AG04449 (cell line): ENCODE measurements at regions not wholly inside any gene's neighbourhood (a gene's known extent, or its start where the extent isn't known, plus 50 kb on each side); places are given as distances from the start of the nearest gene placed in this dataset.
A peak's percentile ranks its signal among the peaks of the same experiment; 100 is the strongest.

ENCODE experiments used
- CTCF ChIA-PET: fragments of 350-600 bp; formaldehyde crosslinking; extraction: SDS; loops from one replicate; lab custom pipeline; 2021; ENCODE audit warnings: antibody characterized with exemption; lab: Yijun Ruan, JAX
- POLR2A ChIA-PET: fragments of 400-600, 350-600 bp; formaldehyde crosslinking; extraction: SDS; loops from one replicate; lab custom pipeline; 2020; ENCODE audit warnings: antibody characterized with exemption, inconsistent platforms; lab: Yijun Ruan, JAX
- DNase-seq: peaks from one replicate; pipeline ENCODE4 v3.0.0-alpha.2; 2010; ENCODE audit warnings: low read depth, low spot score
- H3K4me3 ChIP-seq: 2 replicates; pipeline ENCODE4 v1.5.1; 2011; ENCODE audit warnings: low read depth, mild to moderate bottlenecking, control low read depth, low read length
- CTCF ChIP-seq: IDR thresholded peaks from one replicate; pipeline ENCODE4 v1.5.1; 2011; ENCODE audit warnings: mild to moderate bottlenecking, moderate library complexity, low read length, control low read depth, inconsistent platforms; ENCODE audit not compliant: insufficient read depth; ENCODE audit errors: missing control alignments

GRCh38 chr3:153314038-153314437 is 152.0 kb downstream of the RAP2B start:
- ChIA-PET CTCF (no interaction called here), POLR2A (no interaction called here)
- TF ChIP-seq CTCF = no peak

GRCh38 chr3:153315781-153316180 is 153.8 kb downstream of the RAP2B start:
- CTCF ChIA-PET = interaction anchor here (0.9 kb wide), 1 partner anchor 10 kb away, joined by 3 read pairs; no protein-coding TSS in a partner anchor
- POLR2A ChIA-PET = no interaction called here
- peak; percentile 68 for DNase-seq

More at GRCh38 chr3:153314038-153314437, 152.0 kb downstream of the RAP2B start:
- no peak overlapping the region for H3K4me3 ChIP-seq
- DNase-seq = no peak

GRCh38 chr3:153319705-153320554 is 157.9 kb downstream of the RAP2B start:
- POLR2A ChIA-PET = no interaction called here
- H3K4me3 ChIP-seq = no peak overlapping the region
- TF ChIP-seq CTCF = no peak
- CTCF ChIA-PET = no interaction called here
- DNase-seq = no peak

More at GRCh38 chr3:153315781-153316180, 153.8 kb downstream of the RAP2B start:
- no peak overlapping the region for H3K4me3 ChIP-seq
- no peak for TF ChIP-seq CTCF

- ChIA-PET POLR2A (no interaction called here), CTCF (no interaction called here)
- TF ChIP-seq CTCF = no peak
- DNase-seq = no peak
- no peak overlapping the region for H3K4me3 ChIP-seq
These were observed 158.6 kb downstream of the RAP2B start for GRCh38 chr3:153320585-153321128.

- POLR2A ChIA-PET = no interaction called here
- no peak for DNase-seq
- TF ChIP-seq CTCF = no peak
- CTCF ChIA-PET = interaction anchor here (0.7 to 0.8 kb wide), 2 partner anchors 15 to 16 kb away, joined by 3 to 6 read pairs; no protein-coding TSS in a partner anchor
- no peak overlapping the region for H3K4me3 ChIP-seq
These were observed 166.7 kb downstream of the RAP2B start for GRCh38 chr3:153328690-153329089.

GRCh38 chr3:153330901-153331300 is 168.9 kb downstream of the RAP2B start:
- no peak for TF ChIP-seq CTCF
- no peak overlapping the region for H3K4me3 ChIP-seq
- DNase-seq = no peak
- POLR2A ChIA-PET = no interaction called here
- CTCF ChIA-PET = no interaction called here
